CD14-positive monocyte (primary cell): ENCODE measurements at regions not wholly inside any gene's neighbourhood (a gene's known extent, or its start where the extent isn't known, plus 50 kb on each side); places are given as distances from the start of the nearest gene placed in this dataset.

ENCODE experiments used
- DNase-seq, 3 donors: peaks; one replicate each; pipeline ENCODE4 v3.0.0-alpha.2; 2011 to 2022
- H2AFZ ChIP-seq: 2 replicates; pipeline ENCODE4 v1.6.0; 2012; ENCODE audit warnings: mild to moderate bottlenecking, low read depth, low read length, inconsistent platforms; ENCODE audit not compliant: insufficient read depth, poor library complexity, severe bottlenecking
- H3K27ac ChIP-seq, 2 donors: 1 replicate in 1 of 2; 2 replicates in 1 of 2; pipeline ENCODE4 v1.5.1; 2012 to 2013; ENCODE audit warnings: low read length in 2 of 2, control low read depth in 1 of 2, inconsistent platforms in 1 of 2, low read depth in 1 of 2, mild to moderate bottlenecking in 1 of 2
- H3K27me3 ChIP-seq, 2 donors: one replicate each; pipeline versions ENCODE4 v1.6.0 to v1.6.1; 2011 to 2013; ENCODE audit warnings: low read length in 2 of 2; ENCODE audit not compliant: control insufficient read depth in 2 of 2, insufficient read depth in 2 of 2
- H3K36me3 ChIP-seq, 2 donors: replicated peaks in 1 of 2; 1 replicate in 1 of 2; 2 replicates in 1 of 2; pipeline versions ENCODE4 v1.5.1 to v1.6.1; 2012 to 2013; ENCODE audit warnings: low read length in 2 of 2, control low read depth in 1 of 2, inconsistent platforms in 1 of 2, mild to moderate bottlenecking in 1 of 2; ENCODE audit not compliant: insufficient read depth in 2 of 2, control insufficient read depth in 1 of 2
- H3K4me1 ChIP-seq, 2 donors: 1 replicate in 1 of 2; 2 replicates in 1 of 2; pipeline versions ENCODE4 v1.5.1 to v1.6.1; 2012 to 2013; ENCODE audit warnings: low read length in 2 of 2, control low read depth in 1 of 2, inconsistent platforms in 1 of 2, mild to moderate bottlenecking in 1 of 2, moderate library complexity in 1 of 2; ENCODE audit not compliant: insufficient read depth in 2 of 2, control insufficient read depth in 1 of 2
- H3K4me2 ChIP-seq: replicated peaks from 2 replicates; pipeline ENCODE3; 2012; ENCODE audit warnings: low read length, moderate library complexity, mild to moderate bottlenecking; ENCODE audit not compliant: poor library complexity, severe bottlenecking; ENCODE audit errors: extremely low read depth
- H3K4me3 ChIP-seq, 3 experiments: fragments of 200-600 bp in 1 of 3; sonication (generic) in 1 of 3; replicated peaks in 1 of 3; 1 replicate in 2 of 3; 2 replicates in 1 of 3; pipeline ENCODE4 v1.5.1; 2011 to 2013; ENCODE audit warnings: low read length in 3 of 3, mild to moderate bottlenecking in 3 of 3, control low read depth in 2 of 3, low read depth in 2 of 3, inconsistent platforms in 1 of 3, moderate library complexity in 1 of 3
- H3K79me2 ChIP-seq: 2 replicates; pipeline ENCODE4 v1.6.0; 2012; ENCODE audit warnings: mild to moderate bottlenecking, control low read depth, inconsistent platforms, low read length, moderate library complexity; ENCODE audit not compliant: insufficient read depth
- H3K9ac ChIP-seq: 2 replicates; pipeline ENCODE4 v1.6.0; 2017; ENCODE audit warnings: low read length, mild to moderate bottlenecking; ENCODE audit not compliant: insufficient read depth, poor library complexity, severe bottlenecking
- H3K9me3 ChIP-seq, 2 donors: replicated peaks in 1 of 2; 1 replicate in 1 of 2; 2 replicates in 1 of 2; pipeline versions ENCODE4 v1.5.1 to v1.6.1; 2012 to 2013; ENCODE audit warnings: low read length in 2 of 2, control low read depth in 1 of 2; ENCODE audit not compliant: control insufficient read depth in 1 of 2, insufficient read depth in 1 of 2
- H4K20me1 ChIP-seq: 2 replicates; pipeline ENCODE4 v1.6.0; 2012; ENCODE audit warnings: mild to moderate bottlenecking, low read length, control low read depth, moderate library complexity; ENCODE audit not compliant: insufficient read depth
- H3K27ac Mint-ChIP-seq, 7 donors: one replicate each; pipeline ENCODE4 v1.8.0; 2020; ENCODE audit warnings: mild to moderate bottlenecking in 7 of 7, mixed read lengths in 7 of 7, moderate library complexity in 6 of 7, inconsistent platforms in 2 of 7
- H3K27me3 Mint-ChIP-seq, 3 donors: one replicate each; pipeline ENCODE4 v1.8.0; 2021 to 2022; ENCODE audit warnings: low read depth in 3 of 3, mild to moderate bottlenecking in 3 of 3, mixed read lengths in 3 of 3, moderate library complexity in 3 of 3, inconsistent platforms in 1 of 3
- H3K36me3 Mint-ChIP-seq, 2 donors: one replicate each; pipeline ENCODE4 v1.8.0; 2020; ENCODE audit warnings: mixed read lengths in 2 of 2, inconsistent platforms in 1 of 2, mild to moderate bottlenecking in 1 of 2
- H3K4me1 Mint-ChIP-seq: one replicate; pipeline ENCODE4 v1.8.0; 2020; ENCODE audit warnings: mild to moderate bottlenecking, mixed read lengths
- H3K4me3 Mint-ChIP-seq, 2 donors: one replicate each; pipeline ENCODE4 v1.8.0; 2020; ENCODE audit warnings: mild to moderate bottlenecking in 2 of 2, mixed read lengths in 2 of 2, moderate library complexity in 1 of 2
- H3K9me3 Mint-ChIP-seq, 7 donors: one replicate each; pipeline ENCODE4 v1.8.0; 2020 to 2022; ENCODE audit warnings: mixed read lengths in 7 of 7, mild to moderate bottlenecking in 6 of 7, moderate library complexity in 6 of 7, inconsistent platforms in 2 of 7
- WGBS: methylation state at CpG from one replicate; pipeline ENCODE4 v1.1.5; 2013; ENCODE audit warnings: missing lambda C conversion rate; ENCODE audit not compliant: insufficient coverage; 5-methylcytosine and 5-hydroxymethylcytosine counted together
- intact Hi-C, 2 donors: fragments of 100-400 bp; cut with micrococcal nuclease; formaldehyde crosslinking; loops; one replicate each; pipeline versions ENCODE4 v1.15.0 to v1.15.1; 2023
- TF ChIP-seq, protein P1 (sequence below): fragments of 200-600 bp; IDR thresholded peaks from one replicate; pipeline ENCODE4 v1.8.0; 2022; ENCODE audit warnings: antibody characterized with exemption, mild to moderate bottlenecking

DNA sequence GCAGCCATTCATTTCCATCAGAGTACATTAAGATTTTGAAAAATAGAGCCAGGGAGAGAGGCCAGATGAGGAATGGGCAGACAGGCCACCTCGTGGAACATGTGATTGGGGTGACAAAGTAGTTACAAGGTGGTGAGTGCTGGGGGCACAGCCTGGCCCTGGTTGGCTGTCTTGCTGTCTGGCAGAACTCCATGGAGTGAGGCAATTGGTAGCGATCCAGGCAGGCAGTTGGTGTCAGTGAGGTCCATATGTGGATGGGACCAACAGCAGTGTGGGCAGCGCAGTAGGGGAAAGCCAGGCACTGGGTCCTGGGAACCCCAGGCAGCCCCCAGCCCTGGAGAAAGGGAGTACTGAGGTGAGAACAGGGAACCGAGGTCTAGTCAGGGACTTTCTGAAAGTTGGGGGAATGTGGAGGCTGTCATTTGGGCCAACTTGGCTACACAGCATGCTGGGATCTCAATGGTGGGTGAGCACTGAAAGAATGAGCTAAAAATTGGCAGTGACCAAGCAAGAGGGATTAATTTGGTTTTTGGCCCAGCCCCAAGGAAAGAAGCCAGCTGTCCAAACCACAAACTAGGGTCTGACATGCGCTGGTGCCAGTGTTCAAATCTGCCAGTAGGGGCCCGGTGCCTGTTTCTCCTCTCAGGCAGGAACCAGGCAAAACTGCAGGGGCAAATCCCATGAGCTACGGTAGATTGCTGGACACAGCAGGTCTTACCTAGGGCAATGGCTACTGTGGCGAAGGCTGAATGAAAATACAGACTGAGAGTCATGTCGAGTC is 61.4 kb upstream of the E2F3 start:
- Histone ChIP-seq H3K36me3 (no peaks in the 10 kb centered on the region), H3K27ac (no peak overlapping the region), H3K4me1 (peaks cover 0 to 2% of the 10 kb centered on the region in 2 donors), H3K27me3 (no peaks in the 10 kb centered on the region), H4K20me1 (no peaks in the 10 kb centered on the region), H3K9ac (no peak overlapping the region), H2AFZ (no peak overlapping the region), H3K79me2 (no peaks in the 10 kb centered on the region), H3K4me2 (no peak overlapping the region), H3K4me3 (no peak overlapping the region), H3K9me3 (no peaks in the 10 kb centered on the region)
- 92% methylated on average over 9 of the region's 9 CpGs for WGBS
- Mint-ChIP-seq H3K27me3 (peaks cover 2 to 4% (median 2%) of the 10 kb centered on the region in 3 donors), H3K36me3 (no peaks in the 10 kb centered on the region), H3K27ac (peak overlapping the region in 1 of 7 donors; percentile 32), H3K4me3 (no peak overlapping the region), H3K9me3 (peaks cover 0 to 5% (median under 1%) of the 10 kb centered on the region in 7 donors), H3K4me1 (peaks cover 7% of the 10 kb centered on the region)
- intact Hi-C loops = no loop called here
- DNase-seq = no peak
- TF ChIP-seq, protein P1, sequence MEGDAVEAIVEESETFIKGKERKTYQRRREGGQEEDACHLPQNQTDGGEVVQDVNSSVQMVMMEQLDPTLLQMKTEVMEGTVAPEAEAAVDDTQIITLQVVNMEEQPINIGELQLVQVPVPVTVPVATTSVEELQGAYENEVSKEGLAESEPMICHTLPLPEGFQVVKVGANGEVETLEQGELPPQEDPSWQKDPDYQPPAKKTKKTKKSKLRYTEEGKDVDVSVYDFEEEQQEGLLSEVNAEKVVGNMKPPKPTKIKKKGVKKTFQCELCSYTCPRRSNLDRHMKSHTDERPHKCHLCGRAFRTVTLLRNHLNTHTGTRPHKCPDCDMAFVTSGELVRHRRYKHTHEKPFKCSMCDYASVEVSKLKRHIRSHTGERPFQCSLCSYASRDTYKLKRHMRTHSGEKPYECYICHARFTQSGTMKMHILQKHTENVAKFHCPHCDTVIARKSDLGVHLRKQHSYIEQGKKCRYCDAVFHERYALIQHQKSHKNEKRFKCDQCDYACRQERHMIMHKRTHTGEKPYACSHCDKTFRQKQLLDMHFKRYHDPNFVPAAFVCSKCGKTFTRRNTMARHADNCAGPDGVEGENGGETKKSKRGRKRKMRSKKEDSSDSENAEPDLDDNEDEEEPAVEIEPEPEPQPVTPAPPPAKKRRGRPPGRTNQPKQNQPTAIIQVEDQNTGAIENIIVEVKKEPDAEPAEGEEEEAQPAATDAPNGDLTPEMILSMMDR = no peak

DNA sequence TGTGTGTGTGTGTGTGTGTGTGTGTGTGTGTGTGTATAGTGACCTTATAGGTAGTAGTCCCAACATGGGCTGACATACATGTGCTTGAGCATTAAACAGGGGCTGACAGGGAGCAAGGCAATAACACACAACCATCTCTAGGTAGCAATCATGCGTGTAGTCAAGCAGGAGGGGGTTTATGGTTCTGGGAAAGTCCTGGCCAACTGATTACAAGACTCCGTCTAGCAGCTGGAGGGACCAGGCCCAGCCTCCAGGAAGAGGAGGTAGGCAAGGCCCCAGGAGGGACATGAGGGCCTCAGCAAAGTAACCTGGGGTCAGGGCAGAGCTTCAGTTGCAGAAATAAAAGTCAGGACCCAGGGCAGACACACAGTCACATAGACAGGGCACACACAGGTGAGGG is 60.6 kb upstream of the E2F3 start:
- Histone ChIP-seq H3K4me3 (no peak overlapping the region), H3K27me3 (no peaks in the 10 kb centered on the region), H3K4me1 (peaks cover 0 to under 1% of the 10 kb centered on the region in 2 donors), H3K79me2 (no peaks in the 10 kb centered on the region), H2AFZ (no peak overlapping the region), H3K9ac (no peak overlapping the region), H3K4me2 (no peak overlapping the region), H3K9me3 (no peaks in the 10 kb centered on the region), H3K36me3 (no peaks in the 10 kb centered on the region), H3K27ac (no peak overlapping the region), H4K20me1 (no peaks in the 10 kb centered on the region)
- Mint-ChIP-seq H3K27ac (no peak overlapping the region), H3K4me1 (peaks cover 2% of the 10 kb centered on the region), H3K27me3 (peaks cover 2 to 5% (median 2%) of the 10 kb centered on the region in 3 donors), H3K36me3 (no peaks in the 10 kb centered on the region), H3K4me3 (no peak overlapping the region), H3K9me3 (peaks cover 0 to 12% (median 5%) of the 10 kb centered on the region in 7 donors)
- no peak for DNase-seq
- intact Hi-C loops = no loop called here
- TF ChIP-seq, protein P1 = no peak
- WGBS = 100% methylated on average over 1 of the region's 2 CpGs
